Glutamatergic neuron (in vitro differentiated cells): ENCODE measurements at regions not wholly inside any gene's neighbourhood (a gene's known extent, or its start where the extent isn't known, plus 50 kb on each side); places are given as distances from the start of the nearest gene placed in this dataset.
A peak's percentile ranks its signal among the peaks of the same experiment; 100 is the strongest.

Experiments used
- DNase-seq: peaks from one replicate; pipeline ENCODE4 v3.0.0; 2022
- H3K27ac Mint-ChIP-seq: one replicate; pipeline ENCODE4 v1.8.0; 2020; ENCODE audit warnings: mild to moderate bottlenecking, mixed read lengths, inconsistent platforms; ENCODE audit not compliant: unreplicated experiment
- H3K27me3 Mint-ChIP-seq: one replicate; pipeline ENCODE4 v1.8.0; 2020; ENCODE audit warnings: mild to moderate bottlenecking, moderate library complexity, mixed read lengths, inconsistent platforms; ENCODE audit not compliant: unreplicated experiment
- H3K36me3 Mint-ChIP-seq: one replicate; pipeline ENCODE4 v1.8.0; 2020; ENCODE audit warnings: mild to moderate bottlenecking, mixed read lengths, inconsistent platforms; ENCODE audit not compliant: unreplicated experiment
- H3K4me1 Mint-ChIP-seq: one replicate; pipeline ENCODE4 v1.8.0; 2020; ENCODE audit warnings: mild to moderate bottlenecking, low read depth, mixed read lengths, inconsistent platforms; ENCODE audit not compliant: unreplicated experiment
- H3K4me3 Mint-ChIP-seq: one replicate; pipeline ENCODE4 v1.8.0; 2020; ENCODE audit warnings: mild to moderate bottlenecking, mixed read lengths, inconsistent platforms; ENCODE audit not compliant: unreplicated experiment
- H3K9me3 Mint-ChIP-seq: one replicate; pipeline ENCODE4 v1.8.0; 2020; ENCODE audit warnings: mild to moderate bottlenecking, moderate library complexity, mixed read lengths, inconsistent platforms; ENCODE audit not compliant: unreplicated experiment
- CTCF ChIP-seq: fragments of 200-600 bp; sonication (generic); IDR thresholded peaks from one replicate; pipeline ENCODE4 v1.5.0; 2021; ENCODE audit not compliant: partially characterized antibody, unreplicated experiment

- TF ChIP-seq CTCF = no peak
- Mint-ChIP-seq H3K4me1 (peaks cover 15% of the 10 kb centered on the region), H3K27ac (no peak overlapping the region), H3K27me3 (no peaks in the 10 kb centered on the region), H3K36me3 (no peaks in the 10 kb centered on the region), H3K9me3 (no peaks in the 10 kb centered on the region), H3K4me3 (no peak overlapping the region)
- no peak for DNase-seq
Measured at GRCh38 chr5:165712011-165712410, 2206.6 kb downstream of the MAT2B start.

DNA sequence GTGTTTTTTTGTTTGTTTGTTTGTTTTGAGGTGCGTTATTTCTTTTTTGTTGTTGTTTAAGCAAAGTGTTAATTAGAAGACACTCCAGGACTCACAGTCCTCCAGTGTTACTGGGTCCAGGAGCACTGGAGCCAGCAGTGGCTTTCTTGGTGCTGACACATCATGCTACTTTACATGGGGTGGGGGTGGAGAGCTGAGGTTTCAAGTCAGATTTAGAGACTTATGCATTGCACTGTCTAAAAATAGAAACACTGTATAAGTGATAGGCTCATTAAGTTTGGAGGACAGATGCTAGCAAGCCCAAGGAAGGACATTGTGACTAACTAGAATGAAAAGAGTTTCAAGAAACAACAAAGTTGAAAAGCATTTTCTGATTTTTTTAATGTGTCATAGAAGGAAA, 2209.2 kb downstream of the MAT2B start:
- no peak overlapping the region for H3K4me3 Mint-ChIP-seq
- DNase-seq = no peak
- H3K27ac Mint-ChIP-seq = no peak overlapping the region
- H3K27me3 Mint-ChIP-seq = no peaks in the 10 kb centered on the region
- peaks cover 17% of the 10 kb centered on the region for H3K4me1 Mint-ChIP-seq
- no peak for TF ChIP-seq CTCF
- peaks cover 2% of the 10 kb centered on the region for H3K9me3 Mint-ChIP-seq
- no peaks in the 10 kb centered on the region for H3K36me3 Mint-ChIP-seq

DNA sequence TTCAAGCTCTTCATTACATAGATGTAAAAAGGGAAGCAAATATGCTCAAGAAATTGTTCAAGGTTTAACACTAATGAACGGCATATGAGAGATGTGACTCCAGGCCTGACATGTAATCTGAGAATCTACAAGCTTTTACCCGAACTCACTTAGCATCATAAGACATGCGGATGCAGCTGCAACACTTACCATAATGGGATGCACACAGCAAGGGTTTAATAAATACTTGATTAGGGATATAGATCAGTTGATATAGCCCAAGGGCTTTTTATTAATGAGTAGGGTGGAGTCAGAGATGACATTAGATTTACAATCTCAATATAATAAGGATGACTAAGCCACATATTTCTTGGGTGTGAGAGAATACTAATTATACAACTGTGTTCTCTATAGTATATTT, 2215.5 kb downstream of the MAT2B start:
- TF ChIP-seq CTCF = no peak

DNA sequence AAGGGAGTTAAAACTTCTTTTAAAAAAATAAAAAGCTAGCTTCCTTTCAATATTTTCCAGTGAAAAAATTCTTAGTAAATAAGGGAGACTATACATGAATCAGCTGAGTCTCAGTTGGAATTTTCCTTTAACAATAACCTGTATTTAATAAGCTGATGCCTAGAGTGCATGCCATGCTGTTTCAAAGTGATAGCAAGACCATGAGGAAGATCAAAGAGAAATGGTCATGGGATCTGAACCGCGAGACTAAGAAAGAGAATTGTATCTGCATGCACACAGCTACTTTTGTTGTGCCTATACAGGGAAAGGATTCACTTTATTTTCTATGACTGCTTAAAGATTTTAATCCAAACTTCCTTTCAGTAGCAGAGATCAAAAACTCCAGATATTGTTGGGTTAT, 2217.0 kb downstream of the MAT2B start:
- no peaks in the 10 kb centered on the region for H3K27me3 Mint-ChIP-seq
- no peak overlapping the region for H3K4me3 Mint-ChIP-seq
- no peaks in the 10 kb centered on the region for H3K36me3 Mint-ChIP-seq
- H3K4me1 Mint-ChIP-seq = peaks cover 11% of the 10 kb centered on the region
- H3K9me3 Mint-ChIP-seq = peaks cover 2% of the 10 kb centered on the region
- no peak for TF ChIP-seq CTCF
- H3K27ac Mint-ChIP-seq = no peak overlapping the region
- no peak for DNase-seq

More for the DNA sequence above, 2215.5 kb downstream of the MAT2B start:
- peaks cover 11% of the 10 kb centered on the region for H3K4me1 Mint-ChIP-seq
- H3K36me3 Mint-ChIP-seq = no peaks in the 10 kb centered on the region
- peak overlapping the region; percentile 7 for H3K27ac Mint-ChIP-seq
- no peak overlapping the region for H3K4me3 Mint-ChIP-seq
- H3K27me3 Mint-ChIP-seq = no peaks in the 10 kb centered on the region
- H3K9me3 Mint-ChIP-seq = peaks cover 2% of the 10 kb centered on the region
- DNase-seq = no peak

DNA sequence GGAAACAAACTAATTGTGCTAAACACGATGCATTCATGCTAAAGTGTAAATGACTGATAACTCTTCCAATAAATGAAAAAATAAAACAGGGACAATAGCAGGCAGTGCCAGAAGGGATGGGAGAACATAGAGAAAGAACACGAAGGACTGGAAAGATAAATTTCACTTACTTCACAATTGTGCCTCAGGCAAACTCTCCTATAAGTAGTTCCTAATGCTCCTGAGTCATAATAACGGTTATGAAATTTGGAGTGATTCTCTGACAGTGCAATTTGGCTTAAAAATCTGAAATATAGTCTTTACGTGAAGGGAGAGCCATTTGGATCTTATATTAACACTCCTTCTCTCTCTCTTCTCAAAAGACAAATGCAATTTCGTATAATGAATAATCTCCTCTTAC, 2218.5 kb downstream of the MAT2B start:
- DNase-seq = no peak
- Mint-ChIP-seq H3K9me3 (peaks cover 2% of the 10 kb centered on the region), H3K4me3 (no peak overlapping the region), H3K27ac (no peak overlapping the region), H3K27me3 (no peaks in the 10 kb centered on the region), H3K4me1 (peaks cover 11% of the 10 kb centered on the region), H3K36me3 (no peaks in the 10 kb centered on the region)
- no peak for TF ChIP-seq CTCF
